Panc1 (cell line): ENCODE measurements at regions not wholly inside any gene's neighbourhood (a gene's known extent, or its start where the extent isn't known, plus 50 kb on each side); places are given as distances from the start of the nearest gene placed in this dataset.

ENCODE experiments used
- ATAC-seq: fragments of 200-7000 bp; cut with Tn5 transposase; 2 replicates; pipeline ENCODE4 v1.9.1; 2020; ENCODE audit warnings: mild to moderate bottlenecking, moderate library complexity
- BruUV-seq: library from RNA; stranded (reverse); fragments of 400-500 nt; replicated peaks from 2 replicates; lab custom pipeline; 2021; lab: Mats Ljungman, UMichigan
- CTCF ChIA-PET: fragments of 300-600 bp; sonication (Branson Sonifier 250); formaldehyde crosslinking; loops from one replicate; lab custom pipeline; 2022; ENCODE audit warnings: antibody characterized with exemption; lab: Charles Lee
- POLR2A ChIA-PET: fragments of 300-600 bp; sonication (Branson Sonifier 250); formaldehyde crosslinking; loops from one replicate; lab custom pipeline; 2022; ENCODE audit warnings: antibody characterized with exemption; lab: Charles Lee
- DNase-seq: peaks from one replicate; pipeline ENCODE4 v3.0.0-alpha.2; 2010; ENCODE audit warnings: low read depth, low spot score
- H3K27ac ChIP-seq: 2 replicates; pipeline ENCODE4 v1.5.1; 2011; ENCODE audit warnings: mild to moderate bottlenecking, low read length, inconsistent platforms
- H3K27me3 ChIP-seq: fragments of 200-500 bp; sonication (Bioruptor generic); 2 replicates; pipeline ENCODE4 v1.6.0; 2014; ENCODE audit warnings: low read length, inconsistent platforms; ENCODE audit not compliant: control insufficient read depth, insufficient read depth
- H3K36me3 ChIP-seq: fragments of 200-500 bp; sonication (Bioruptor generic); 2 replicates; pipeline ENCODE4 v1.5.1; 2014; ENCODE audit warnings: inconsistent platforms, mild to moderate bottlenecking, low read length, moderate library complexity; ENCODE audit not compliant: control insufficient read depth, insufficient read depth
- H3K4me1 ChIP-seq: 2 replicates; pipeline ENCODE4 v1.5.1; 2011; ENCODE audit warnings: inconsistent platforms, mild to moderate bottlenecking, low read length, moderate library complexity; ENCODE audit not compliant: control insufficient read depth, insufficient read depth
- H3K4me3 ChIP-seq, 2 experiments: 2 replicates each; pipeline ENCODE4 v1.5.1; 2011 to 2012; ENCODE audit warnings: low read depth in 2 of 2, low read length in 2 of 2, mild to moderate bottlenecking in 2 of 2, inconsistent platforms in 1 of 2, moderate library complexity in 1 of 2
- H3K9me3 ChIP-seq: fragments of 200-500 bp; sonication (Bioruptor generic); 2 replicates; pipeline ENCODE4 v1.5.1; 2014; ENCODE audit warnings: low read depth, mild to moderate bottlenecking, inconsistent platforms, low read length, moderate library complexity; ENCODE audit not compliant: control insufficient read depth, insufficient read depth
- POLR2AphosphoS5 ChIP-seq: IDR thresholded peaks from 2 replicates; pipeline ENCODE4 v1.6.1; 2012; ENCODE audit warnings: mild to moderate bottlenecking, low read depth, low read length, moderate library complexity
- SIN3A ChIP-seq: IDR thresholded peaks from 2 replicates; pipeline ENCODE4 v1.6.1; 2012; ENCODE audit warnings: low read depth, mild to moderate bottlenecking, low read length, moderate library complexity, borderline replicate concordance; ENCODE audit not compliant: insufficient read depth
- TCF7L2 ChIP-seq: IDR thresholded peaks from 2 replicates; pipeline ENCODE4 v1.6.1; 2011; ENCODE audit warnings: mild to moderate bottlenecking, low read depth, low read length, inconsistent platforms
- in situ Hi-C: cut with HindIII; loops from 2 replicates; pipeline ENCODE4 v1.10.0; 2016; ENCODE audit warnings: low sequenced_read_pairs, low pct_unique_long_range_greater_than_20kb
- intact Hi-C: fragments of 100-400 bp; cut with micrococcal nuclease; formaldehyde crosslinking; loops from one replicate; pipeline ENCODE4 v1.10.0; 2022; ENCODE audit not compliant: unreplicated experiment
- TF ChIP-seq, protein P1 (sequence below), 2 experiments: IDR thresholded peaks; 2 replicates each; pipeline ENCODE4 v1.6.1; 2011 to 2012; ENCODE audit warnings: low read depth in 2 of 2, control low read depth in 1 of 2, low read length in 1 of 2, mild to moderate bottlenecking in 1 of 2, moderate library complexity in 1 of 2; ENCODE audit not compliant: insufficient read depth in 1 of 2
- TF ChIP-seq, protein P2 (sequence below): fragments of 450-650 bp; IDR thresholded peaks from 2 replicates; pipeline ENCODE4 v1.5.1; 2017; ENCODE audit warnings: mild to moderate bottlenecking

DNA sequence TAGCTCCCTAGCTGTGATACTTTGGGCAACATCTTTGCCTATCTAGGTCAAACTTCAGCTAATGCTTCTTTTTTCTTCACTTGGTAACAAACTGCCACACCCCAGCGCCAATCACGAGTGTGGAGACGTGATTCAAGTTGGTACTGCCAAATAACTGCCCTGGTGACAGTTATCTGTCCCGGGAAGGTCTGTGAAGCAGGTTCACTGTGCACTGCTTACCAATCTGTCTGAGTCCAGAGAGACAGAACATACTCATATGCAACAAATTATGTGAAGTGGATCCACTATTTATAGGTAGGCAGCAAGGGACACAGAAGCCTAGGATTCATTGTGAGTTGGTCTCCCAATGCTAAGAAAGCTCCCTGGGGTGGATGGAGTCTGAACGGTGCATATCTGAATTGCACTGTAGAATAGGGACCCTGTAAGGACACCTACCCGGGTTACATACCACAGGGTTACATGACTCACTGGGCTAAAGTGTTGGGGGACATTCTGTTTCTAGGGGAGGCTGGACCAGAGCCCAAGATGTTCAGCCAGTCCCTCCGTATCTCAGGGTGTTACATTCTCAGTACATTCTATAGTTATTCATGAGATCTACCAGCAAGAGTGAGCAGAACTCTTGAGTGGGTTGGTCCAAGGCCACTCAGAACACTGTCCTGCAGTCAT, 95.4 kb upstream of the STC2 start:
- in situ Hi-C loops (no loop called here), intact Hi-C loops (no loop called here)
- Histone ChIP-seq H3K27me3 (no peaks in the 10 kb centered on the region), H3K4me1 (no peaks in the 10 kb centered on the region), H3K4me3 (no peak overlapping the region), H3K36me3 (no peaks in the 10 kb centered on the region), H3K27ac (no peak overlapping the region), H3K9me3 (no peaks in the 10 kb centered on the region)
- DNase-seq: no peak
- ChIA-PET CTCF (no interaction called here), POLR2A (no interaction called here)
- TF ChIP-seq, protein P1, sequence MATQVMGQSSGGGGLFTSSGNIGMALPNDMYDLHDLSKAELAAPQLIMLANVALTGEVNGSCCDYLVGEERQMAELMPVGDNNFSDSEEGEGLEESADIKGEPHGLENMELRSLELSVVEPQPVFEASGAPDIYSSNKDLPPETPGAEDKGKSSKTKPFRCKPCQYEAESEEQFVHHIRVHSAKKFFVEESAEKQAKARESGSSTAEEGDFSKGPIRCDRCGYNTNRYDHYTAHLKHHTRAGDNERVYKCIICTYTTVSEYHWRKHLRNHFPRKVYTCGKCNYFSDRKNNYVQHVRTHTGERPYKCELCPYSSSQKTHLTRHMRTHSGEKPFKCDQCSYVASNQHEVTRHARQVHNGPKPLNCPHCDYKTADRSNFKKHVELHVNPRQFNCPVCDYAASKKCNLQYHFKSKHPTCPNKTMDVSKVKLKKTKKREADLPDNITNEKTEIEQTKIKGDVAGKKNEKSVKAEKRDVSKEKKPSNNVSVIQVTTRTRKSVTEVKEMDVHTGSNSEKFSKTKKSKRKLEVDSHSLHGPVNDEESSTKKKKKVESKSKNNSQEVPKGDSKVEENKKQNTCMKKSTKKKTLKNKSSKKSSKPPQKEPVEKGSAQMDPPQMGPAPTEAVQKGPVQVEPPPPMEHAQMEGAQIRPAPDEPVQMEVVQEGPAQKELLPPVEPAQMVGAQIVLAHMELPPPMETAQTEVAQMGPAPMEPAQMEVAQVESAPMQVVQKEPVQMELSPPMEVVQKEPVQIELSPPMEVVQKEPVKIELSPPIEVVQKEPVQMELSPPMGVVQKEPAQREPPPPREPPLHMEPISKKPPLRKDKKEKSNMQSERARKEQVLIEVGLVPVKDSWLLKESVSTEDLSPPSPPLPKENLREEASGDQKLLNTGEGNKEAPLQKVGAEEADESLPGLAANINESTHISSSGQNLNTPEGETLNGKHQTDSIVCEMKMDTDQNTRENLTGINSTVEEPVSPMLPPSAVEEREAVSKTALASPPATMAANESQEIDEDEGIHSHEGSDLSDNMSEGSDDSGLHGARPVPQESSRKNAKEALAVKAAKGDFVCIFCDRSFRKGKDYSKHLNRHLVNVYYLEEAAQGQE (IDR thresholded peaks at IDR 0.05; ENCODE audit: insufficient read depth in 1 of 2, low read depth in 2 of 2, low read length in 1 of 2): no peak
- TF ChIP-seq POLR2AphosphoS5 (no peak), TCF7L2 (no peak), SIN3A (no peak)
- TF ChIP-seq, protein P2, sequence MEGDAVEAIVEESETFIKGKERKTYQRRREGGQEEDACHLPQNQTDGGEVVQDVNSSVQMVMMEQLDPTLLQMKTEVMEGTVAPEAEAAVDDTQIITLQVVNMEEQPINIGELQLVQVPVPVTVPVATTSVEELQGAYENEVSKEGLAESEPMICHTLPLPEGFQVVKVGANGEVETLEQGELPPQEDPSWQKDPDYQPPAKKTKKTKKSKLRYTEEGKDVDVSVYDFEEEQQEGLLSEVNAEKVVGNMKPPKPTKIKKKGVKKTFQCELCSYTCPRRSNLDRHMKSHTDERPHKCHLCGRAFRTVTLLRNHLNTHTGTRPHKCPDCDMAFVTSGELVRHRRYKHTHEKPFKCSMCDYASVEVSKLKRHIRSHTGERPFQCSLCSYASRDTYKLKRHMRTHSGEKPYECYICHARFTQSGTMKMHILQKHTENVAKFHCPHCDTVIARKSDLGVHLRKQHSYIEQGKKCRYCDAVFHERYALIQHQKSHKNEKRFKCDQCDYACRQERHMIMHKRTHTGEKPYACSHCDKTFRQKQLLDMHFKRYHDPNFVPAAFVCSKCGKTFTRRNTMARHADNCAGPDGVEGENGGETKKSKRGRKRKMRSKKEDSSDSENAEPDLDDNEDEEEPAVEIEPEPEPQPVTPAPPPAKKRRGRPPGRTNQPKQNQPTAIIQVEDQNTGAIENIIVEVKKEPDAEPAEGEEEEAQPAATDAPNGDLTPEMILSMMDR: no peak
- no TSS peak for BruUV-seq
- no peak for ATAC-seq

DNA sequence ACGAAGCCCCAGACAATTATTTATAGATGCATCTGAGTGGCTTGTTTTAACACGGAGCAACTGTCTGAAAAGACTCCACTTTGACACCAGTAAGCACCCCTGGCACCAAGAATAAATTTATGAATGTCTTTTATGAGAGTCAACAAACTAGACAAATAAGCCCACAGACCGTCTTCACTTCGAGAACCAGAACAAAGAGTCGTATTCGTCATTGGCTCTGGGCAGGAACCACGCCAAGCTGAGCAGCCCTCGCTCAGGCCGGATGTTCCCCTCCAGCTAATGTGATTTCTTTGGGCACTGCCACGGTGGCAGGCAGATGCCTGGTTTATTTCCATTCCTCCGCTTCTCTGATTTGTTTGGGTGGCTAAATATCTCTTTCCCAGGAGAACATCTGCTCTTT, 91.9 kb upstream of the STC2 start:
- Histone ChIP-seq H3K27me3 (no peaks in the 10 kb centered on the region), H3K27ac (no peak overlapping the region), H3K4me1 (no peaks in the 10 kb centered on the region), H3K36me3 (no peaks in the 10 kb centered on the region), H3K4me3 (no peak overlapping the region), H3K9me3 (no peaks in the 10 kb centered on the region)
- no TSS peak for BruUV-seq
- DNase-seq (no peak), ATAC-seq (no peak)
- POLR2A ChIA-PET: no interaction called here
- intact Hi-C loops: no loop called here
- in situ Hi-C loops: no loop called here
- TF ChIP-seq POLR2AphosphoS5 (no peak), SIN3A (no peak), TCF7L2 (no peak)
- TF ChIP-seq, protein P2: no peak
- TF ChIP-seq, protein P1 (IDR thresholded peaks at IDR 0.05; ENCODE audit: insufficient read depth in 1 of 2, low read depth in 2 of 2, low read length in 1 of 2): no peak
- CTCF ChIA-PET: no interaction called here
